ENCODE measurements at regions not wholly inside any gene's neighbourhood (a gene's known extent, or its start where the extent isn't known, plus 50 kb on each side); places are given as distances from the start of the nearest gene placed in this dataset.

GRCh38 chr1:94725566-94725965 lies 94.6 kb upstream of the SLC44A3 start:
- TF ChIP-seq FOXA1 (IDR thresholded peaks at IDR 0.05) (no peak), TARDBP (IDR thresholded peaks at IDR 0.05) (no peak), SUZ12 (IDR thresholded peaks at IDR 0.05) (no peak), FOXM1 (IDR thresholded peaks at IDR 0.05; ENCODE audit: borderline replicate concordance) (no peak), SP1 (IDR thresholded peaks at IDR 0.05) (no peak), CTBP1 (IDR thresholded peaks at IDR 0.05; ENCODE audit: borderline replicate concordance) (no peak), ELF4 (IDR thresholded peaks at IDR 0.05) (no peak), BHLHE40 (IDR thresholded peaks at IDR 0.05; ENCODE audit: borderline replicate concordance) (no peak), PKNOX1 (IDR thresholded peaks at IDR 0.05) (no peak), HDGF (IDR thresholded peaks at IDR 0.05; ENCODE audit: borderline replicate concordance) (no peak), FOXK2 (IDR thresholded peaks at IDR 0.05) (no peak), NFRKB (IDR thresholded peaks at IDR 0.05) (no peak)
